ENCODE measurements at regions not wholly inside any gene's neighbourhood (a gene's known extent, or its start where the extent isn't known, plus 50 kb on each side); places are given as distances from the start of the nearest gene placed in this dataset.

GRCh38 chr4:27931584-27931983 is 1070.9 kb downstream of the STIM2 start:
- no peak for DNase-seq (ENCODE audit: low spot score in 2 of 2)
- H3K36me3 ChIP-seq = no peaks in the 10 kb centered on the region
- TF ChIP-seq CTCF (IDR thresholded peaks at IDR 0.05) (no peak), POLR2A (IDR thresholded peaks at IDR 0.05) (no peak)
- no peak overlapping the region for H3K27ac ChIP-seq
- no peaks in the 10 kb centered on the region for H3K27me3 ChIP-seq
- no peak overlapping the region for H3K4me3 ChIP-seq
- H3K4me1 ChIP-seq = peaks cover 0 to 8% (median 0%) of the 10 kb centered on the region in 4 donors
- 75 to 80% methylated on average over 1 of the region's 1 CpG for WGBS, 2 donors
- H3K9me3 ChIP-seq = no peaks in the 10 kb centered on the region

- no peaks in the 10 kb centered on the region for H3K36me3 ChIP-seq
- H3K27ac ChIP-seq = no peak overlapping the region
- H3K27me3 ChIP-seq = no peaks in the 10 kb centered on the region
- no peak for DNase-seq (ENCODE audit: low spot score in 2 of 2)
- peaks cover 0 to 4% (median 0%) of the 10 kb centered on the region in 4 donors for H3K4me1 ChIP-seq
- H3K9me3 ChIP-seq = no peaks in the 10 kb centered on the region
- H3K4me3 ChIP-seq = no peak overlapping the region
- 49 to 61% methylated on average over 1 of the region's 1 CpG for WGBS, 2 donors
- no peak for TF ChIP-seq EP300 (IDR thresholded peaks at IDR 0.05)
- TF ChIP-seq POLR2A (IDR thresholded peaks at IDR 0.05) = no peak
- no peak for TF ChIP-seq CTCF (IDR thresholded peaks at IDR 0.05)
Observed at GRCh38 chr4:27934871-27935270, 1074.2 kb downstream of the STIM2 start.

GRCh38 chr4:27946799-27947198 is 1086.2 kb downstream of the STIM2 start:
- no peak for DNase-seq (ENCODE audit: low spot score in 2 of 2)
- no peak overlapping the region for H3K4me3 ChIP-seq
- H3K27me3 ChIP-seq = no peaks in the 10 kb centered on the region
- H3K4me1 ChIP-seq = no peaks in the 10 kb centered on the region
- no peaks in the 10 kb centered on the region for H3K9me3 ChIP-seq
- 75 to 85% methylated on average over 1 of the region's 1 CpG for WGBS, 2 donors
- no peak overlapping the region for H3K27ac ChIP-seq
- TF ChIP-seq EP300 (IDR thresholded peaks at IDR 0.05) (no peak), POLR2A (IDR thresholded peaks at IDR 0.05) (no peak), CTCF (IDR thresholded peaks at IDR 0.05) (no peak)
- no peaks in the 10 kb centered on the region for H3K36me3 ChIP-seq

- Histone ChIP-seq H3K4me3 (no peak overlapping the region), H3K27me3 (no peaks in the 10 kb centered on the region), H3K27ac (no peak overlapping the region), H3K36me3 (no peaks in the 10 kb centered on the region), H3K9me3 (no peaks in the 10 kb centered on the region), H3K4me1 (no peaks in the 10 kb centered on the region)
- DNase-seq (ENCODE audit: low spot score in 2 of 2) = no peak
- TF ChIP-seq POLR2A (IDR thresholded peaks at IDR 0.05) = no peak
- no peak for TF ChIP-seq EP300 (IDR thresholded peaks at IDR 0.05)
- no peak for TF ChIP-seq CTCF (IDR thresholded peaks at IDR 0.05)
- WGBS, 2 donors = 63 to 66% methylated on average over 2 of the region's 2 CpGs
Observed at GRCh38 chr4:27947302-27947701, 1086.7 kb downstream of the STIM2 start.

- Histone ChIP-seq H3K36me3 (no peaks in the 10 kb centered on the region), H3K27ac (no peak overlapping the region), H3K4me1 (no peaks in the 10 kb centered on the region), H3K9me3 (no peaks in the 10 kb centered on the region), H3K4me3 (no peak overlapping the region), H3K27me3 (no peaks in the 10 kb centered on the region)
- no peak for DNase-seq (ENCODE audit: low spot score in 2 of 2)
- TF ChIP-seq CTCF (IDR thresholded peaks at IDR 0.05) (no peak), POLR2A (IDR thresholded peaks at IDR 0.05) (no peak), EP300 (IDR thresholded peaks at IDR 0.05) (no peak)
Observed at GRCh38 chr4:27964095-27964494, 1103.5 kb downstream of the STIM2 start.

Measured in tibial nerve (tissue), 4 donors.